Psoas muscle (tissue), 7 donors: ENCODE measurements at regions not wholly inside any gene's neighbourhood (a gene's known extent, or its start where the extent isn't known, plus 50 kb on each side); places are given as distances from the start of the nearest gene placed in this dataset.

Experiments
- ATAC-seq, 4 donors: fragments of 200-7000 bp; cut with Tn5 transposase; one replicate each; pipeline ENCODE4 v1.9.1; 2020; ENCODE audit warnings: moderate library complexity in 3 of 4, mild to moderate bottlenecking in 2 of 4
- DNase-seq, 2 donors: peaks; one replicate each; pipeline ENCODE4 v3.0.0-alpha.2; 2020
- H3K27ac ChIP-seq: fragments of 200-600 bp; one replicate; pipeline ENCODE4 v1.8.0; 2022
- H3K27me3 ChIP-seq, 3 donors: fragments of 200-600 bp in 1 of 3; one replicate each; pipeline versions ENCODE4 v1.6.1 to v1.8.0; 2013 to 2022; ENCODE audit warnings: low read length in 2 of 3, mild to moderate bottlenecking in 2 of 3, moderate library complexity in 1 of 3; ENCODE audit not compliant: insufficient read depth in 3 of 3
- H3K36me3 ChIP-seq, 2 donors: fragments of 200-600 bp in 1 of 2; one replicate each; pipeline versions ENCODE4 v1.6.1 to v1.8.0; 2013 to 2022; ENCODE audit warnings: low read depth in 1 of 2, mild to moderate bottlenecking in 1 of 2, moderate library complexity in 1 of 2; ENCODE audit not compliant: insufficient read depth in 1 of 2
- H3K4me1 ChIP-seq: fragments of 200-600 bp; one replicate; pipeline ENCODE4 v1.8.0; 2022
- H3K4me3 ChIP-seq: fragments of 200-600 bp; one replicate; pipeline ENCODE4 v1.8.0; 2022; ENCODE audit warnings: mild to moderate bottlenecking
- H3K9me3 ChIP-seq: fragments of 200-600 bp; one replicate; pipeline ENCODE4 v1.8.0; 2022
- CTCF ChIP-seq: fragments of 200-600 bp; IDR thresholded peaks from one replicate; pipeline ENCODE4 v1.8.0; 2022; ENCODE audit warnings: antibody characterized with exemption
- WGBS, 3 donors: extraction: QIAGEN DNeasy Blood & Tissue Kit; methylation state at CpG; one replicate each; pipeline versions ENCODE4 v1.1.6 to v1.1.7; 2013; 5-methylcytosine and 5-hydroxymethylcytosine counted together
- intact Hi-C, 2 donors: fragments of 100-400 bp; cut with DNase I; formaldehyde crosslinking; loops; one replicate each; pipeline versions ENCODE4 v1.11.0 to v1.14.2; 2022
- donor health status: healthy with polysubstance abuse.
- donor health status: DM: no; HTN: no; CAD: no; lungs with moderate emphysema.
- donor health status: Bipolar disorder and iron deficiency.
- donor health status: healthy.
- donor health status: DM: yes; HTN: yes; CAD: no.
- donor health status: DM: no; HTN: no; CAD: no.
- donor health status: DM: yes; HTN: yes; CAD: no.

- Histone ChIP-seq H3K4me3 (no peak overlapping the region), H3K36me3 (no peaks in the 10 kb centered on the region), H3K27me3 (no peaks in the 10 kb centered on the region), H3K27ac (no peak overlapping the region), H3K9me3 (no peaks in the 10 kb centered on the region), H3K4me1 (no peaks in the 10 kb centered on the region)
- WGBS, 3 donors: 81 to 82% (median 81%) methylated on average over 6 of the region's 6 CpGs
- DNase-seq (no peak), ATAC-seq (no peak)
- TF ChIP-seq CTCF: no peak
- intact Hi-C loops: no loop called here
These were observed 213.7 kb downstream of the KCNJ3 start for GRCh38 chr2:154912215-154912614.

- intact Hi-C loops: no loop called here
- no peaks in the 10 kb centered on the region for H3K27me3 ChIP-seq
- H3K36me3 ChIP-seq: no peaks in the 10 kb centered on the region
- ATAC-seq (no peak), DNase-seq (no peak)
- no peaks in the 10 kb centered on the region for H3K9me3 ChIP-seq
- no peak overlapping the region for H3K4me3 ChIP-seq
- H3K27ac ChIP-seq: no peak overlapping the region
- no peak for TF ChIP-seq CTCF
- no peaks in the 10 kb centered on the region for H3K4me1 ChIP-seq
These were observed 213.2 kb downstream of the KCNJ3 start for GRCh38 chr2:154911729-154912128.

GRCh38 chr2:154910701-154911100 lies 212.2 kb downstream of the KCNJ3 start:
- WGBS, 3 donors: 81 to 93% (median 83%) methylated on average over 1 of the region's 1 CpG
- no peak for ATAC-seq
- H3K27me3 ChIP-seq: no peaks in the 10 kb centered on the region
- H3K27ac ChIP-seq: no peak overlapping the region
- no peak for DNase-seq
- no peaks in the 10 kb centered on the region for H3K4me1 ChIP-seq
- H3K4me3 ChIP-seq: no peak overlapping the region
- TF ChIP-seq CTCF: no peak
- no peaks in the 10 kb centered on the region for H3K36me3 ChIP-seq
- intact Hi-C loops: no loop called here
- H3K9me3 ChIP-seq: no peaks in the 10 kb centered on the region

- H3K27me3 ChIP-seq: no peaks in the 10 kb centered on the region
- no peaks in the 10 kb centered on the region for H3K9me3 ChIP-seq
- H3K4me3 ChIP-seq: no peak overlapping the region
- TF ChIP-seq CTCF: no peak
- no peak for DNase-seq
- WGBS, 3 donors: 67 to 73% (median 67%) methylated on average over 4 of the region's 4 CpGs
- H3K27ac ChIP-seq: no peak overlapping the region
- intact Hi-C loops: no loop called here
- no peaks in the 10 kb centered on the region for H3K4me1 ChIP-seq
- ATAC-seq: no peak
- no peaks in the 10 kb centered on the region for H3K36me3 ChIP-seq
These were observed 209.8 kb downstream of the KCNJ3 start for GRCh38 chr2:154908327-154908726.
